Tibial nerve (tissue), 4 donors: ENCODE measurements at regions not wholly inside any gene's neighbourhood (a gene's known extent, or its start where the extent isn't known, plus 50 kb on each side); places are given as distances from the start of the nearest gene placed in this dataset.

Experiments
- DNase-seq, 2 donors: peaks; one replicate each; pipeline ENCODE4 v3.0.0-alpha.2; 2019; ENCODE audit warnings: low spot score in 2 of 2
- H3K27ac ChIP-seq, 4 donors: fragments of 200-600 bp; sonication (generic) in 3 of 4; one replicate each; pipeline ENCODE4 v1.5.1; 2017 to 2019; ENCODE audit warnings: mild to moderate bottlenecking in 1 of 4
- H3K27me3 ChIP-seq, 2 donors: fragments of 200-600 bp; sonication (generic) in 1 of 2; one replicate each; pipeline versions ENCODE4 v1.5.1 to v1.6.0; 2017 to 2019
- H3K36me3 ChIP-seq, 3 donors: fragments of 200-600 bp; sonication (generic); one replicate each; pipeline ENCODE4 v1.5.1; 2018 to 2019
- H3K4me1 ChIP-seq, 4 donors: fragments of 200-600 bp; sonication (generic) in 3 of 4; one replicate each; pipeline ENCODE4 v1.5.1; 2017 to 2019
- H3K4me3 ChIP-seq, 4 donors: fragments of 200-600 bp; sonication (generic) in 3 of 4; one replicate each; pipeline ENCODE4 v1.5.1; 2017 to 2019; ENCODE audit warnings: mild to moderate bottlenecking in 1 of 4, moderate library complexity in 1 of 4
- H3K9me3 ChIP-seq, 4 donors: fragments of 200-600 bp; sonication (generic) in 3 of 4; one replicate each; pipeline ENCODE4 v1.5.1; 2017 to 2019
- CTCF ChIP-seq, 5 experiments: fragments of 200-600 bp in 3 of 5; fragments of 450-650 bp in 2 of 5; sonication (generic) in 3 of 5; IDR thresholded peaks; one replicate each; pipeline ENCODE4 v1.5.1; 2016 to 2019; ENCODE audit warnings: antibody characterized with exemption in 5 of 5, mild to moderate bottlenecking in 3 of 5, moderate library complexity in 2 of 5
- EP300 ChIP-seq, 2 donors: sonication (generic); formaldehyde crosslinking; IDR thresholded peaks; one replicate each; pipeline ENCODE4 v1.6.1; 2017; ENCODE audit warnings: antibody characterized with exemption in 2 of 2, mild to moderate bottlenecking in 1 of 2
- POLR2A ChIP-seq, 2 donors: fragments of 450-650 bp; IDR thresholded peaks; one replicate each; pipeline ENCODE4 v1.6.1; 2017; ENCODE audit warnings: antibody characterized with exemption in 2 of 2, mild to moderate bottlenecking in 2 of 2, moderate library complexity in 2 of 2
- WGBS, 2 donors: methylation state at CpG; one replicate each; pipeline ENCODE4 v1.1.5; 2018; 5-methylcytosine and 5-hydroxymethylcytosine counted together

- 86 to 93% methylated on average over 5 of the region's 5 CpGs for WGBS, 2 donors
- DNase-seq: no peak
- TF ChIP-seq EP300 (IDR thresholded peaks at IDR 0.05): no peak
- no peaks in the 10 kb centered on the region for H3K9me3 ChIP-seq
- no peaks in the 10 kb centered on the region for H3K27me3 ChIP-seq
- H3K4me3 ChIP-seq: no peak overlapping the region
- H3K27ac ChIP-seq: peak overlapping the region in 1 of 4 donors; percentile 36
- no peaks in the 10 kb centered on the region for H3K4me1 ChIP-seq
- H3K36me3 ChIP-seq: no peaks in the 10 kb centered on the region
Measured at GRCh38 chr2:78061732-78062131, 539.6 kb upstream of the LRRTM4 start.

GRCh38 chr2:78063246-78064020 is 541.3 kb upstream of the LRRTM4 start:
- Histone ChIP-seq H3K4me1 (no peaks in the 10 kb centered on the region), H3K36me3 (no peaks in the 10 kb centered on the region), H3K27me3 (no peaks in the 10 kb centered on the region), H3K9me3 (no peaks in the 10 kb centered on the region), H3K27ac (no peak overlapping the region), H3K4me3 (no peak overlapping the region)
- no peak for DNase-seq
- TF ChIP-seq CTCF (IDR thresholded peaks at IDR 0.05) (no peak), EP300 (IDR thresholded peaks at IDR 0.05) (no peak), POLR2A (IDR thresholded peaks at IDR 0.05) (no peak)
- WGBS, 2 donors: 58 to 95% methylated on average over 2 of the region's 2 CpGs

- no peaks in the 10 kb centered on the region for H3K27me3 ChIP-seq
- no peak for DNase-seq
- no peaks in the 10 kb centered on the region for H3K9me3 ChIP-seq
- 70 to 85% methylated on average over 3 of the region's 3 CpGs for WGBS, 2 donors
- no peaks in the 10 kb centered on the region for H3K36me3 ChIP-seq
- TF ChIP-seq EP300 (IDR thresholded peaks at IDR 0.05): no peak
- TF ChIP-seq CTCF (IDR thresholded peaks at IDR 0.05): no peak
- TF ChIP-seq POLR2A (IDR thresholded peaks at IDR 0.05): no peak
- no peaks in the 10 kb centered on the region for H3K4me1 ChIP-seq
- no peak overlapping the region for H3K4me3 ChIP-seq
- no peak overlapping the region for H3K27ac ChIP-seq
Measured at GRCh38 chr2:78065366-78065765, 543.2 kb upstream of the LRRTM4 start.

GRCh38 chr2:78068808-78069207 is 546.6 kb upstream of the LRRTM4 start:
- TF ChIP-seq EP300 (IDR thresholded peaks at IDR 0.05) (no peak), POLR2A (IDR thresholded peaks at IDR 0.05) (no peak), CTCF (IDR thresholded peaks at IDR 0.05) (no peak)
- Histone ChIP-seq H3K4me1 (no peaks in the 10 kb centered on the region), H3K36me3 (no peaks in the 10 kb centered on the region), H3K4me3 (no peak overlapping the region), H3K9me3 (no peaks in the 10 kb centered on the region), H3K27ac (no peak overlapping the region), H3K27me3 (no peaks in the 10 kb centered on the region)
- no peak for DNase-seq

- Histone ChIP-seq H3K27ac (no peak overlapping the region), H3K4me1 (no peaks in the 10 kb centered on the region), H3K27me3 (no peaks in the 10 kb centered on the region), H3K4me3 (no peak overlapping the region), H3K36me3 (no peaks in the 10 kb centered on the region), H3K9me3 (no peaks in the 10 kb centered on the region)
- 81 to 83% methylated on average over 3 of the region's 3 CpGs for WGBS, 2 donors
- TF ChIP-seq EP300 (IDR thresholded peaks at IDR 0.05) (no peak), CTCF (IDR thresholded peaks at IDR 0.05) (no peak), POLR2A (IDR thresholded peaks at IDR 0.05) (no peak)
- DNase-seq: no peak
Measured at GRCh38 chr2:78070693-78071092, 548.5 kb upstream of the LRRTM4 start.
